IMR-90 (cell line): ENCODE measurements at regions not wholly inside any gene's neighbourhood (a gene's known extent, or its start where the extent isn't known, plus 50 kb on each side); places are given as distances from the start of the nearest gene placed in this dataset.

Experiments used
- BHLHE40 ChIP-seq: fragments of 150-350 bp; IDR thresholded peaks from 2 replicates; pipeline ENCODE4 v1.6.1; 2016; ENCODE audit warnings: mild to moderate bottlenecking, low read depth, low read length
- CEBPB ChIP-seq: IDR thresholded peaks from 2 replicates; pipeline ENCODE4 v1.6.1; 2012; ENCODE audit warnings: low read depth, low read length, improper control_type of control experiment
- CHD1 ChIP-seq: IDR thresholded peaks from 2 replicates; pipeline ENCODE4 v1.6.1; 2012; ENCODE audit warnings: low read depth, low read length, improper control_type of control experiment
- CTCF ChIP-seq: conservative IDR thresholded peaks from 2 replicates; pipeline ENCODE4 v1.5.1; 2012; ENCODE audit warnings: mild to moderate bottlenecking, low read depth, low read length, improper control_type of control experiment
- FOS ChIP-seq: fragments of 150-350 bp; IDR thresholded peaks from 2 replicates; pipeline ENCODE4 v1.6.1; 2016; ENCODE audit warnings: low read depth, low read length
- MAZ ChIP-seq: IDR thresholded peaks from 2 replicates; pipeline ENCODE4 v1.6.1; 2012; ENCODE audit warnings: low read depth, mild to moderate bottlenecking, low read length, improper control_type of control experiment, moderate library complexity, borderline replicate concordance
- MXI1 ChIP-seq: IDR thresholded peaks from 2 replicates; pipeline ENCODE4 v1.6.1; 2012; ENCODE audit warnings: low read depth, mild to moderate bottlenecking, low read length, moderate library complexity, borderline replicate concordance
- NFE2L2 ChIP-seq: fragments of 150-350 bp; IDR thresholded peaks from 2 replicates; pipeline ENCODE4 v1.6.1; 2016; ENCODE audit warnings: low read depth, mild to moderate bottlenecking, low read length
- POLR2A ChIP-seq: IDR thresholded peaks from 2 replicates; pipeline ENCODE4 v1.6.1; 2012; ENCODE audit warnings: mild to moderate bottlenecking, low read depth, low read length
- RAD21 ChIP-seq: IDR thresholded peaks from 2 replicates; pipeline ENCODE4 v1.6.1; 2012; ENCODE audit warnings: low read length, improper control_type of control experiment
- RCOR1 ChIP-seq: IDR thresholded peaks from 2 replicates; pipeline ENCODE4 v1.6.1; 2012; ENCODE audit warnings: mild to moderate bottlenecking, low read length, improper control_type of control experiment; ENCODE audit not compliant: insufficient replicate concordance
- RFX5 ChIP-seq: IDR thresholded peaks from 2 replicates; pipeline ENCODE4 v1.8.0; 2012; ENCODE audit warnings: low read depth, mild to moderate bottlenecking, low read length, moderate library complexity
- SMC3 ChIP-seq: fragments of 150-350 bp; IDR thresholded peaks from 2 replicates; pipeline ENCODE4 v1.6.1; 2016; ENCODE audit warnings: low read depth, mild to moderate bottlenecking, antibody characterized with exemption, low read length, moderate library complexity
- USF2 ChIP-seq: fragments of 150-350 bp; IDR thresholded peaks from 2 replicates; pipeline ENCODE4 v1.6.1; 2017; ENCODE audit warnings: mild to moderate bottlenecking, antibody characterized with exemption, low read length, low read depth

GRCh38 chr14:89572596-89573398 is 155.8 kb upstream of the FOXN3 start:
- TF ChIP-seq CTCF = no peak
- TF ChIP-seq POLR2A = no peak
- no peak for TF ChIP-seq RAD21
- no peak for TF ChIP-seq CEBPB
- TF ChIP-seq RFX5 = no peak
- no peak for TF ChIP-seq FOS
- TF ChIP-seq BHLHE40 = no peak
- no peak for TF ChIP-seq USF2
- TF ChIP-seq MAZ = no peak
- TF ChIP-seq MXI1 = no peak
- TF ChIP-seq NFE2L2 = no peak
- TF ChIP-seq RCOR1 = no peak
- no peak for TF ChIP-seq CHD1
- no peak for TF ChIP-seq SMC3
